Breast epithelium (tissue), 4 donors: ENCODE measurements at regions not wholly inside any gene's neighbourhood (a gene's known extent, or its start where the extent isn't known, plus 50 kb on each side); places are given as distances from the start of the nearest gene placed in this dataset.

Source experiments
- DNase-seq, 2 donors: peaks; one replicate each; pipeline ENCODE4 v3.0.0-alpha.2; 2019; ENCODE audit warnings: low spot score in 2 of 2
- H3K27ac ChIP-seq, 2 donors: fragments of 200-600 bp; sonication (generic) in 1 of 2; one replicate each; pipeline ENCODE4 v1.5.1; 2016 to 2019; ENCODE audit warnings: mild to moderate bottlenecking in 1 of 2
- H3K27me3 ChIP-seq, 2 donors: fragments of 200-600 bp; sonication (generic) in 1 of 2; one replicate each; pipeline versions ENCODE4 v1.5.1 to v1.6.0; 2017 to 2019; ENCODE audit warnings: control low read depth in 1 of 2, mild to moderate bottlenecking in 1 of 2
- H3K36me3 ChIP-seq: fragments of 200-600 bp; one replicate; pipeline ENCODE4 v1.5.1; 2019
- H3K4me1 ChIP-seq, 2 donors: fragments of 200-600 bp; sonication (generic); one replicate each; pipeline ENCODE4 v1.5.1; 2016 to 2019; ENCODE audit warnings: control low read depth in 1 of 2
- H3K4me3 ChIP-seq, 3 donors: fragments of 200-600 bp; sonication (generic); 1 replicate in 2 of 3; 2 replicates in 1 of 3; pipeline ENCODE4 v1.5.1; 2016 to 2019; ENCODE audit warnings: mild to moderate bottlenecking in 3 of 3, moderate library complexity in 2 of 3
- H3K9me3 ChIP-seq, 2 donors: fragments of 200-600 bp; sonication (generic) in 1 of 2; one replicate each; pipeline ENCODE4 v1.5.1; 2016 to 2019; ENCODE audit warnings: control low read depth in 1 of 2
- POLR2A ChIP-seq: fragments of 450-650 bp; IDR thresholded peaks from one replicate; pipeline ENCODE4 v1.6.1; 2016; ENCODE audit warnings: antibody characterized with exemption, mild to moderate bottlenecking, moderate library complexity
- POLR2AphosphoS5 ChIP-seq, 3 donors: sonication (generic); formaldehyde crosslinking; IDR thresholded peaks; one replicate each; pipeline ENCODE4 v1.6.1; 2017; ENCODE audit warnings: antibody characterized with exemption in 3 of 3
- intact Hi-C: fragments of 100-400 bp; cut with DNase I; formaldehyde crosslinking; loops from one replicate; pipeline ENCODE4 v1.15.1; 2023; ENCODE audit warnings: low total_unique reads
- TF ChIP-seq, protein P1 (sequence below), 3 donors: fragments of 450-650 bp; IDR thresholded peaks; one replicate each; pipeline ENCODE4 v1.5.1; 2016 to 2017; ENCODE audit warnings: antibody characterized with exemption in 3 of 3, mild to moderate bottlenecking in 3 of 3, moderate library complexity in 3 of 3

DNA sequence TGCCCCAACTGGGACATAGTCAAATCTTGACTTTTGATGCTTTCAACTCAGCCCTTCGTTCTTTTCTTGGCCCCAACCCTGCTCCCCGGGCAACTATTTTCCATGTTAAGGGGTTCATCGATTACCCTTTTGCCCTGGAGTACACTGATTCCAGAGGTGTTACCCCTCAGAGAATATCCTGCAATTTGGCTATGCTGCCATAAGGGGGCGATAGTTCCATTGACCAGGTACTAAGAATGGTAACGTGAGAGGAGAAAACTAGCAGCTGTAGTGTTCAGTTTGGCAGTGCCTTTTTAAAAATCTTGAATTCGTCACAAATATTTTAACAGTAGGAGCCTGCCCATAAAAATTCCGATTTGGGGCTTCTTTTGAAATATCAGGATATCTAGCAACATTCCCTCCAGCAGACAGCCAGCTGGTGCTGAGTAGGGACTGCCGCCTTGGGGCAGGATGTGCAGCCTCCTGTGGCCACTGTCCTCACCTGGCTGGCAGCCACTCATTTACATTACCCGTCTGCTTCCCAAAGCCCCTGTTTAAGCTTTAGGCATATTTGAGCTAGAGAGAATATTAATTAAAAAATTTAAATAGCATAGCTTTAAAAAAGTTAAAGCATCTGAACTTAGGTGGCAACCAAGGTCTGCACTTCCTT lies 146.3 kb upstream of the SKOR2 start:
- Histone ChIP-seq H3K36me3 (no peaks in the 10 kb centered on the region), H3K27ac (no peak overlapping the region), H3K9me3 (peaks cover 7 to 9% of the 10 kb centered on the region in 2 donors), H3K4me1 (no peaks in the 10 kb centered on the region), H3K27me3 (no peaks in the 10 kb centered on the region), H3K4me3 (no peak overlapping the region)
- no peak for DNase-seq
- intact Hi-C loops: no loop called here
- TF ChIP-seq, protein P1, sequence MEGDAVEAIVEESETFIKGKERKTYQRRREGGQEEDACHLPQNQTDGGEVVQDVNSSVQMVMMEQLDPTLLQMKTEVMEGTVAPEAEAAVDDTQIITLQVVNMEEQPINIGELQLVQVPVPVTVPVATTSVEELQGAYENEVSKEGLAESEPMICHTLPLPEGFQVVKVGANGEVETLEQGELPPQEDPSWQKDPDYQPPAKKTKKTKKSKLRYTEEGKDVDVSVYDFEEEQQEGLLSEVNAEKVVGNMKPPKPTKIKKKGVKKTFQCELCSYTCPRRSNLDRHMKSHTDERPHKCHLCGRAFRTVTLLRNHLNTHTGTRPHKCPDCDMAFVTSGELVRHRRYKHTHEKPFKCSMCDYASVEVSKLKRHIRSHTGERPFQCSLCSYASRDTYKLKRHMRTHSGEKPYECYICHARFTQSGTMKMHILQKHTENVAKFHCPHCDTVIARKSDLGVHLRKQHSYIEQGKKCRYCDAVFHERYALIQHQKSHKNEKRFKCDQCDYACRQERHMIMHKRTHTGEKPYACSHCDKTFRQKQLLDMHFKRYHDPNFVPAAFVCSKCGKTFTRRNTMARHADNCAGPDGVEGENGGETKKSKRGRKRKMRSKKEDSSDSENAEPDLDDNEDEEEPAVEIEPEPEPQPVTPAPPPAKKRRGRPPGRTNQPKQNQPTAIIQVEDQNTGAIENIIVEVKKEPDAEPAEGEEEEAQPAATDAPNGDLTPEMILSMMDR (IDR thresholded peaks at IDR 0.05): no peak
- TF ChIP-seq POLR2AphosphoS5 (IDR thresholded peaks at IDR 0.05): no peak
- TF ChIP-seq POLR2A: no peak

DNA sequence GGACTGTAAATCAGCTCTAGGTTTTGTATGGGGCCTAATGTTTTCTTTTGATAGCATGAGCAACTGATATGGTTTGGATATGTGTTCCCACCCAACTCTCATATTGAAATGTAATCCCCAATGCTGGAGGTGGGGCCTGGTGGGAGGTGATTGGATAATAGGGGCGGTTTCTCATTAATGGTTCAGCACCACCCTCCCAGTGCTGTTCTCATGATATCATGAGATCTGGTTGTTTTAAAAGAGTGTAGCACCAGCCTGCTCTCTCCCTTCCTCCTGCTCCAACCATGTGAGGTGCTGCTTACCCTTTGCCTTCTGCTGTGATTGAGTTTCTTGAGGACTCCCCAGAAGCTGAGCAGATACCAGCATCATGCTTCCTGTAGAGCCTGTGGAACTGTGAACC lies 140.2 kb upstream of the SKOR2 start:
- no peak for DNase-seq
- TF ChIP-seq, protein P1 (IDR thresholded peaks at IDR 0.05): no peak
- no peak for TF ChIP-seq POLR2A
- TF ChIP-seq POLR2AphosphoS5 (IDR thresholded peaks at IDR 0.05): no peak
- Histone ChIP-seq H3K4me3 (no peak overlapping the region), H3K4me1 (no peaks in the 10 kb centered on the region), H3K9me3 (no peaks in the 10 kb centered on the region), H3K27me3 (no peaks in the 10 kb centered on the region), H3K27ac (no peak overlapping the region), H3K36me3 (no peaks in the 10 kb centered on the region)
- intact Hi-C loops: loop anchor here (1.0 kb wide), 1 partner anchor 23 kb away; no protein-coding TSS in a partner anchor

DNA sequence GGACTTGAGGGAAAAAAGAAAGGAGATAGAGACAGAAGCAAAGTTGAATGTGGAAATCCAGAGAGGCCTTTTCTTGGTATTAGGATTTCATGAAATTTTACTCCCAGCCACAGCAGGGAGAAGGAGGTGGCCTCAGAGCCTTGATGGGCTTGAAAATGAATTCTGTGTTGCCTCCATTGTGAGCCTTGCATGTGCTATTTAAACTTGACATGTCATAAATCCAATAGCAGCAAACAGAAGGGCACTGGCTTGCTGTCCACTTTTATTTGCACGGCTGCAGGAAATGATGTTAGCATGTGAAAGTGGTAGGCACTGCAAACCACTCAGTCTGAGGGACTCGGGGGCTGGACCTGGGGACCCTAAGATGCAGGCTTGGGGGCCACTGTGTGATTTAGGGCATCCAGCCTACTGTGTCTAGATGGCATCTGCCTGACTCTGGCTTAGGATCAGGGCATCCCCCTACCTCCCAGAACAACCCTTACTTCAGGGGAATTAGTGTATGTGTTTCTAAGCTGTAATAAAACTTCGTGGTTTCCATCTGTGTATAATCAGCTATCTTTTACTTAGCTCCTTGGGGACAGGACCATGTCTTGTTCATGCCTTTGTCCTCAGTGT lies 139.1 kb upstream of the SKOR2 start:
- Histone ChIP-seq H3K27me3 (no peaks in the 10 kb centered on the region), H3K4me3 (no peak overlapping the region), H3K9me3 (no peaks in the 10 kb centered on the region), H3K27ac (no peak overlapping the region), H3K36me3 (no peaks in the 10 kb centered on the region), H3K4me1 (no peaks in the 10 kb centered on the region)
- intact Hi-C loops: loop anchor here (1.0 kb wide), 1 partner anchor 24 kb away; no protein-coding TSS in a partner anchor
- TF ChIP-seq POLR2A (no peak), POLR2AphosphoS5 (IDR thresholded peaks at IDR 0.05) (no peak)
- TF ChIP-seq, protein P1 (IDR thresholded peaks at IDR 0.05): no peak
- no peak for DNase-seq

DNA sequence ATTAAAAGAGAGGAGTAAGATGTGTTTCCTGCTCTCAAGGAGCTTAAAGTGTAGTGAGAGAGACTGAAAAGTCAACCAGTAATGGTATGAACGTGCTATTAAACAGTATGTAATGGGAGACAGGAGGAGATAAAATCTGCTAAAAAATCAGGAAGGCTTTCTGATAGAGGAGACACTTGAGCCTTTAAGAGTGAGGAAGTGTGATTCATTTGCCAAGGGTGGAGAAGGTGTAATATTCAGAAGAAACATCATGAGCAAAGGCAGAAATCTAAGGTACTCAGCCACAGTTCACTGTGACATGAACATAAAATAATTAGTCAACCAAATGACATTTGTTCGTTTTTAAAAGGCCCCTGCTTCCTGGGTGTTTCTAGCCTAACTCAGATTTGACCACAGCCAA lies 137.8 kb upstream of the SKOR2 start:
- Histone ChIP-seq H3K27ac (no peak overlapping the region), H3K4me1 (no peaks in the 10 kb centered on the region), H3K9me3 (no peaks in the 10 kb centered on the region), H3K4me3 (no peak overlapping the region), H3K36me3 (no peaks in the 10 kb centered on the region), H3K27me3 (no peaks in the 10 kb centered on the region)
- TF ChIP-seq POLR2A (no peak), POLR2AphosphoS5 (IDR thresholded peaks at IDR 0.05) (no peak)
- TF ChIP-seq, protein P1 (IDR thresholded peaks at IDR 0.05): no peak
- intact Hi-C loops: no loop called here
- no peak for DNase-seq

DNA sequence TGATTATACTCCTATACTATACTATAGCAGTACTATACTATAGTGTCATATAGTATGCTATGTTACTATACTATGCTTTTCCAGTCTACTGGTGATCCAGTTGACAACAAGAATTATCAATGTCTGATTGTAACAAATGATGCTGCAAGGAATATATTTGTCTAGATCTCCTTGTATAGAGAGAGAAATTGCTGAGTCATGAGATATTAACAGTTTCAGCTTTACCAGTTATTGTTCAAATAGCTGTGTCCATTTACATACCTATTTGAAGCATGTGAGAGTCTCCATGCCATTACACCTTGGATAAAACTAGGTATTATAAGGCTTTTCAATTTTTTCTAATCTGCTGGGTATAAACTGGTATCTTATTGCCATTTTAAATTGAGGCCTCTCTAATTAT lies 136.4 kb upstream of the SKOR2 start:
- no peak for TF ChIP-seq POLR2A
- TF ChIP-seq, protein P1 (IDR thresholded peaks at IDR 0.05): no peak
- no peak for TF ChIP-seq POLR2AphosphoS5 (IDR thresholded peaks at IDR 0.05)
- Histone ChIP-seq H3K9me3 (no peaks in the 10 kb centered on the region), H3K27me3 (no peaks in the 10 kb centered on the region), H3K36me3 (no peaks in the 10 kb centered on the region), H3K4me1 (no peaks in the 10 kb centered on the region), H3K27ac (no peak overlapping the region), H3K4me3 (no peak overlapping the region)
- intact Hi-C loops: no loop called here
- no peak for DNase-seq
